ENCODE measurements at regions not wholly inside any gene's neighbourhood (a gene's known extent, or its start where the extent isn't known, plus 50 kb on each side); places are given as distances from the start of the nearest gene placed in this dataset.

DNA sequence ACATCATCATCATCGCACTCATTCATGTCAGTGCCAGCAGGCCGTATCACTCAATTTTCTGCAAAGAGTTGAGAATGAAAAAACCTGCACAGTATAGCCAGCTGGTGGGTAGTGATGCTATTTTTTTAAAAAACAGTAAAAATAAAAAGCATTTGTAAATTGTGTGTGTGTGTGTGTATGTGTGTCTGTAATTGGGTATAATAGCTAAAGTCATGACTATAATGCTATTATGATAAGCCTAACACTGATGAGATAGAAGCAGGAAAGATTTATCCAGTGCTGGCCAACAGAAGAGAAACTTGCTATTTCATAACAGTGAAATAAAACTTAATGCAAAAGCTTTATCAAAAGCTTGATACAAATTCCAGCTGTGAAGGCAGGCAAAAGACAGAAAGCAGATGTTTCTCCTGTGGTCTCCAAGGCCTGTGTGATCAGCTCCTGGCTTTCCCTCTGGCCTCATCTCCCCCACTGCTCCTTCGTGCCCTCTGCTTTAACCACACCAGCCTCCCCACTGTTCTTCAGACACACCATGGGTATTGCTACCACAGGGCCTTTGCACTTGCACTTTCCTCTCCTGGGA is 206.2 kb upstream of the IRX5 start:
- Histone ChIP-seq H3K4me1 (ENCODE audit: insufficient read depth) (no peaks in the 10 kb centered on the region), H3K36me3 (no peaks in the 10 kb centered on the region), H3K27ac (no peak overlapping the region), H3K27me3 (no peaks in the 10 kb centered on the region), H3K4me3 (no peak overlapping the region), H3K9me3 (no peaks in the 10 kb centered on the region)
- 28 to 30% (median 30%) methylated on average over 3 of the region's 3 CpGs for WGBS, 3 donors
- no peak for TF ChIP-seq EP300 (IDR thresholded peaks at IDR 0.05)
- TF ChIP-seq, protein P1, sequence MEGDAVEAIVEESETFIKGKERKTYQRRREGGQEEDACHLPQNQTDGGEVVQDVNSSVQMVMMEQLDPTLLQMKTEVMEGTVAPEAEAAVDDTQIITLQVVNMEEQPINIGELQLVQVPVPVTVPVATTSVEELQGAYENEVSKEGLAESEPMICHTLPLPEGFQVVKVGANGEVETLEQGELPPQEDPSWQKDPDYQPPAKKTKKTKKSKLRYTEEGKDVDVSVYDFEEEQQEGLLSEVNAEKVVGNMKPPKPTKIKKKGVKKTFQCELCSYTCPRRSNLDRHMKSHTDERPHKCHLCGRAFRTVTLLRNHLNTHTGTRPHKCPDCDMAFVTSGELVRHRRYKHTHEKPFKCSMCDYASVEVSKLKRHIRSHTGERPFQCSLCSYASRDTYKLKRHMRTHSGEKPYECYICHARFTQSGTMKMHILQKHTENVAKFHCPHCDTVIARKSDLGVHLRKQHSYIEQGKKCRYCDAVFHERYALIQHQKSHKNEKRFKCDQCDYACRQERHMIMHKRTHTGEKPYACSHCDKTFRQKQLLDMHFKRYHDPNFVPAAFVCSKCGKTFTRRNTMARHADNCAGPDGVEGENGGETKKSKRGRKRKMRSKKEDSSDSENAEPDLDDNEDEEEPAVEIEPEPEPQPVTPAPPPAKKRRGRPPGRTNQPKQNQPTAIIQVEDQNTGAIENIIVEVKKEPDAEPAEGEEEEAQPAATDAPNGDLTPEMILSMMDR (IDR thresholded peaks at IDR 0.05) = no peak
- TF ChIP-seq POLR2A (IDR thresholded peaks at IDR 0.05) = no peak
- intact Hi-C loops (cut with DNase I) = no loop called here
- no peak for DNase-seq

DNA sequence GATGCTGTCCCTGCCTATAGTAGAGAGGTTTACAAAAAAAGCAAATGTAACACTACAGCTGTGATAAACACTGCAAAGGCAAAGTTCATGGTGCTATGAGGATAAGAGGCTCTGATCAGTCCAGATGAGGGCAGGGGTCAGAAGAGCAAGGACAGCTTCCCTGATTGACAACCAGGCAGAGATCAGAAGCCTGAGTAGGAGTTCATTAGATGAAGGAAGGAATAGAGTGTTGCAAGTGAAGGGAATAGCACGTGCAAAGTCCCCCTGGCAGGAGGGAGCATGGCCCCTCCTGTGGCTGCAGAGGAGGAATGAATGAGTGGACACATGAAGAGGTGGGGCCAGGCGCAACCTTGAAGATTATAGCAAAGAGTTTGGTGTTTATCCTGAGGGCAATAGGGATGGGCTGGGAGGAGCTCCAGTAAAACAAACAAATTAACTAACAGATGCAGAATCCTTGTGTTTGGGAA is 208.4 kb upstream of the IRX5 start:
- H3K4me3 ChIP-seq = no peak overlapping the region
- no peak for DNase-seq
- H3K9me3 ChIP-seq = no peaks in the 10 kb centered on the region
- H3K27me3 ChIP-seq = no peaks in the 10 kb centered on the region
- WGBS, 3 donors = 68 to 75% (median 73%) methylated on average over 2 of the region's 2 CpGs
- intact Hi-C loops (cut with DNase I) = no loop called here
- no peaks in the 10 kb centered on the region for H3K4me1 ChIP-seq (ENCODE audit: insufficient read depth)
- no peak overlapping the region for H3K27ac ChIP-seq
- no peaks in the 10 kb centered on the region for H3K36me3 ChIP-seq
- no peak for TF ChIP-seq EP300 (IDR thresholded peaks at IDR 0.05)
- TF ChIP-seq, protein P1 (IDR thresholded peaks at IDR 0.05) = no peak
- TF ChIP-seq POLR2A (IDR thresholded peaks at IDR 0.05) = no peak

DNA sequence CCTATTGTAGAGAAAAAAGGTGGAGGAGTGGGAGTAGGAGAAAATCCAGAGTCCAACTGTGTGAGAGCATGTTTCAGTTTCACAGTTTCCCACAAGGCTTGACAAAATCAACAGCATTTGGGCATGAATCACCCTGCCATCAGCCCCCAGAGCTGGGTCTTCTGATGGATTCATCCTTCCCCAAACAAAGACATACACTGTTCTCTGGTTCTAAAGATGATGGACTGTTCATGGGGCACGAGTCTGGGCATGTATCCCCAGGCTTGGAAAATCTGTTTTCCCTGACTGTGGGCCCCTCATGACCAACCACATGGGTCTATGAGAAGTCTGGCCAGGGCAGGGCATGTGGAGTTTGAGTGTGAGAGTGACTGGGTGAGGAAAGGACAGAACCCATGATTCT is 210.4 kb upstream of the IRX5 start:
- Histone ChIP-seq H3K27ac (no peak overlapping the region), H3K4me3 (no peak overlapping the region), H3K9me3 (no peaks in the 10 kb centered on the region), H3K36me3 (no peaks in the 10 kb centered on the region), H3K27me3 (no peaks in the 10 kb centered on the region), H3K4me1 (ENCODE audit: insufficient read depth) (no peaks in the 10 kb centered on the region)
- TF ChIP-seq EP300 (IDR thresholded peaks at IDR 0.05) = no peak
- TF ChIP-seq POLR2A (IDR thresholded peaks at IDR 0.05) = no peak
- TF ChIP-seq, protein P1 (IDR thresholded peaks at IDR 0.05) = no peak
- intact Hi-C loops (cut with DNase I) = no loop called here
- DNase-seq = no peak
- WGBS, 3 donors = 46 to 76% (median 66%) methylated on average over 1 of the region's 1 CpG

DNA sequence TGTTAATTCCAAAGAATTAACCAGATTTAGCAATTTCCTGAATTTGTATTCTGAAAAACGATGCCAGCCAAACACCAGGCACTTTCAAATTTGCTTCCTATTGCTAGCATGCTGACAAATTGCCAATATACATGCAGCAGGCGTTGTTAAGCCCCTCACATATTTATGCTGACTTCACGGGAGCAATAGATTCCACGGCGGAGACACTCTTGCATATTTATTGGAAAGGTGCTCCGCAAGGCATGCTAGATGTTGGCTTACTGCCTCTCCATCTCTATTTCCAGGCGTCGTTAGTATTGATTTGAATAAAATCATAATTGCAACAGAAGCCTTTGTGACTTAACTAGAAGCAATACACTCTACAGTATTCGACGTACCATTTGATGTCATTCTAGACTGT is 211.0 kb upstream of the IRX5 start:
- no peak overlapping the region for H3K27ac ChIP-seq
- intact Hi-C loops (cut with DNase I) = no loop called here
- no peak for DNase-seq
- H3K4me3 ChIP-seq = no peak overlapping the region
- no peaks in the 10 kb centered on the region for H3K36me3 ChIP-seq
- 77 to 86% (median 85%) methylated on average over 10 of the region's 10 CpGs for WGBS, 3 donors
- no peaks in the 10 kb centered on the region for H3K27me3 ChIP-seq
- H3K4me1 ChIP-seq (ENCODE audit: insufficient read depth) = no peaks in the 10 kb centered on the region
- TF ChIP-seq, protein P1 (IDR thresholded peaks at IDR 0.05) = no peak
- no peak for TF ChIP-seq EP300 (IDR thresholded peaks at IDR 0.05)
- no peak for TF ChIP-seq POLR2A (IDR thresholded peaks at IDR 0.05)
- no peaks in the 10 kb centered on the region for H3K9me3 ChIP-seq

Measured in ovary (tissue), 7 donors.